AG04450 (cell line): ENCODE measurements at regions not wholly inside any gene's neighbourhood (a gene's known extent, or its start where the extent isn't known, plus 50 kb on each side); places are given as distances from the start of the nearest gene placed in this dataset.

Experiments used
- CTCF ChIA-PET: fragments of 300-600, 350-600 bp; formaldehyde crosslinking; extraction: SDS; loops from one replicate; lab custom pipeline; 2022; ENCODE audit warnings: antibody characterized with exemption, inconsistent platforms; lab: Charles Lee
- POLR2A ChIA-PET: fragments of 350-600 bp; formaldehyde crosslinking; extraction: SDS; loops from one replicate; lab custom pipeline; 2021; ENCODE audit warnings: antibody characterized with exemption, inconsistent platforms; lab: Yijun Ruan, JAX
- DNase-seq: peaks from one replicate; pipeline ENCODE4 v3.0.0-alpha.2; 2011; ENCODE audit warnings: low read depth, low spot score
- H3K27ac ChIP-seq: one replicate; pipeline ENCODE4 v1.5.1; 2012; ENCODE audit warnings: low read depth, low read length, control low read depth
- H3K27me3 ChIP-seq: one replicate; pipeline ENCODE4 v1.6.0; 2012; ENCODE audit warnings: low read length; ENCODE audit not compliant: control insufficient read depth, insufficient read depth
- H3K4me3 ChIP-seq: 2 replicates; pipeline ENCODE4 v1.5.1; 2011; ENCODE audit warnings: mild to moderate bottlenecking, low read depth, low read length, control low read depth
- H3K9me3 ChIP-seq: 2 replicates; pipeline ENCODE4 v1.5.1; 2012; ENCODE audit warnings: low read length; ENCODE audit not compliant: control insufficient read depth, insufficient read depth
- CTCF ChIP-seq: IDR thresholded peaks from 2 replicates; pipeline ENCODE4 v1.5.1; 2011; ENCODE audit warnings: low read depth, low read length, control low read depth, inconsistent platforms

GRCh38 chr18:75554644-75555185 lies 127.2 kb upstream of the SMIM21 start:
- H3K27ac ChIP-seq = no peak overlapping the region
- TF ChIP-seq CTCF = no peak
- H3K9me3 ChIP-seq = no peaks in the 10 kb centered on the region
- ChIA-PET POLR2A (no interaction called here), CTCF (no interaction called here)
- no peak for DNase-seq
- no peak overlapping the region for H3K4me3 ChIP-seq
- peaks cover 2% of the 10 kb centered on the region for H3K27me3 ChIP-seq

- DNase-seq = no peak
- no peak overlapping the region for H3K27ac ChIP-seq
- ChIA-PET POLR2A (no interaction called here), CTCF (no interaction called here)
- H3K9me3 ChIP-seq = no peaks in the 10 kb centered on the region
- TF ChIP-seq CTCF = no peak
- no peak overlapping the region for H3K4me3 ChIP-seq
- H3K27me3 ChIP-seq = peaks cover 2% of the 10 kb centered on the region
These were observed 126.7 kb upstream of the SMIM21 start for GRCh38 chr18:75554176-75554575.

GRCh38 chr18:75553021-75553420 lies 125.5 kb upstream of the SMIM21 start:
- H3K4me3 ChIP-seq = no peak overlapping the region
- no peak for DNase-seq
- H3K27ac ChIP-seq = no peak overlapping the region
- H3K27me3 ChIP-seq = peaks cover 2% of the 10 kb centered on the region
- TF ChIP-seq CTCF = no peak
- CTCF ChIA-PET = no interaction called here
- H3K9me3 ChIP-seq = no peaks in the 10 kb centered on the region
- POLR2A ChIA-PET = no interaction called here

GRCh38 chr18:75551071-75551470 lies 123.6 kb upstream of the SMIM21 start:
- Histone ChIP-seq H3K4me3 (no peak overlapping the region), H3K27ac (no peak overlapping the region), H3K27me3 (peaks cover 2% of the 10 kb centered on the region), H3K9me3 (no peaks in the 10 kb centered on the region)
- DNase-seq = no peak
- ChIA-PET CTCF (no interaction called here), POLR2A (no interaction called here)
- TF ChIP-seq CTCF = no peak

- peaks cover 2% of the 10 kb centered on the region for H3K27me3 ChIP-seq
- ChIA-PET POLR2A (no interaction called here), CTCF (no interaction called here)
- H3K27ac ChIP-seq = no peak overlapping the region
- no peak for TF ChIP-seq CTCF
- H3K4me3 ChIP-seq = no peak overlapping the region
- DNase-seq = no peak
- H3K9me3 ChIP-seq = 0 out of 2 replicates have a peak, but pooled peaks cover 2% of the 10 kb centered on the region
These were observed 120.9 kb upstream of the SMIM21 start for GRCh38 chr18:75548353-75548905.
